GM13977 (cell line): ENCODE measurements at regions not wholly inside any gene's neighbourhood (a gene's known extent, or its start where the extent isn't known, plus 50 kb on each side); places are given as distances from the start of the nearest gene placed in this dataset.

Experiments
- DNase-seq: peaks from one replicate; pipeline ENCODE4 v3.0.0; 2012; ENCODE audit warnings: low spot score
- CTCF ChIP-seq: IDR thresholded peaks from 2 replicates; pipeline ENCODE4 v1.5.1; 2012; ENCODE audit warnings: mild to moderate bottlenecking, control low read depth; ENCODE audit not compliant: insufficient read depth; ENCODE audit errors: extremely low read depth, missing control alignments
- in situ Hi-C: fragments of 300-500 bp; cut with MboI; formaldehyde crosslinking; loops from one replicate; pipeline ENCODE4 v1.12.0; 2022; ENCODE audit warnings: low sequenced_read_pairs, low pct_unique_long_range_greater_than_20kb, mixed read lengths, inconsistent platforms; ENCODE audit not compliant: unreplicated experiment

DNA sequence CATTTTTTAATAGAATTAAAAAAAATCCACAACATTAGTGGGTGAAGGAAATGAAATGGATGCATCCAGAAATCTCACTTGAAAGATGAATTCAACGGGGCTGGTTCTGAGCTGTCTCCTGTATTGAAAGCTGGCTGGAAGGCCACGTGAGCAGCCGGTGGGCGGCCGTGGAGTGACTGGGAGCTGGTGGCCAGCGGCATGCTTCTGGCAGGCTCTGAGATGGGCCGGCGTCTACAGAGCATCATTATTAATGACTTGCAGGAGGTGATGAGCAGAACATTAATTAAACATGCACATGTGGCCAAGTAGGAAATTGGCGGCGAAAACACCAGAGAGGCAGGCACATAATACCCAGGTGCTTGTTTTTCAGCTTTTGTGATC lies 115.6 kb upstream of the LMO4 start:
- no peak for TF ChIP-seq CTCF
- in situ Hi-C loops: no loop called here
- no peak for DNase-seq

DNA sequence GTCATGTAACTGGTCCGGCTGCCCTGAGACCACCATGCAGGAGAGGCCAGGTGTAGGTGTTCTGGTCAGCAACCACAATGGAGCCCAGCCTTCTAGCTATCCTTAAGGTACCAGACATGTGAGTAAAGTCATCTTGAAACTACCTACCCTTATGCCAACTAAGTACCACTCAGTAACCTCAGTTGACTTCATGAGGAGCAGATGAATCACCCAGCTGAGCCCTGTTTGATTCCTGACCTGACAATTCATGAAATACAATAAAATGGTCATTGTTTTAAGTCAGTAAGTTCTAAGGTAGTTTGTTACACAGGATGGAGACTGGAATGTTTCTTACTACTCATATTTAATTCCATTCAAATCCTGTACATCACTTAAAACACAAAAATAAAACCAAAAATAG lies 113.1 kb upstream of the LMO4 start:
- no peak for TF ChIP-seq CTCF
- DNase-seq: no peak
- in situ Hi-C loops: no loop called here

DNA sequence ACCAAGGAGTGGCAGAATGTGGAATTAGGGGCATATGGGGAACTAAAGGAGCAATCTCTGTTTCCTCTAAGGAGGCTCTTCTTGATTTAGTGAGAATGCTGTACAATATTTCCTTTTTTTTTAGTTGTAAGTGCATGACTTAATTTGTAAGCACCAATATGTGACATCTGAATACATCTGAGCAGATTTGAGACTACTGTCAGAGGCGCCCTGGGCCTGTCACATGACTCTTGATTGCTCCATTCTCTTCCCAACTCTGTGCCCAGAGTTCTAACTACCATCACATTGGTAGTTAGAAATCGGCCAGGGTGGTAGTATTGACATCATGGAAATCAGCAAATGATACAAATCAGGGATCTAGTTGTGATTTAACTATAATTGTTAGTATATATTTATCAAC lies 110.1 kb upstream of the LMO4 start:
- TF ChIP-seq CTCF: no peak
- in situ Hi-C loops: no loop called here
- no peak for DNase-seq

GRCh38 chr1:87219141-87219540 lies 109.5 kb upstream of the LMO4 start:
- in situ Hi-C loops: no loop called here
- no peak for TF ChIP-seq CTCF
- no peak for DNase-seq

GRCh38 chr1:87219626-87220025 lies 109.1 kb upstream of the LMO4 start:
- TF ChIP-seq CTCF: no peak
- in situ Hi-C loops: no loop called here
- no peak for DNase-seq

- in situ Hi-C loops: no loop called here
- TF ChIP-seq CTCF: no peak
- DNase-seq: no peak
Observed at GRCh38 chr1:87220993-87221392, 107.7 kb upstream of the LMO4 start.

DNA sequence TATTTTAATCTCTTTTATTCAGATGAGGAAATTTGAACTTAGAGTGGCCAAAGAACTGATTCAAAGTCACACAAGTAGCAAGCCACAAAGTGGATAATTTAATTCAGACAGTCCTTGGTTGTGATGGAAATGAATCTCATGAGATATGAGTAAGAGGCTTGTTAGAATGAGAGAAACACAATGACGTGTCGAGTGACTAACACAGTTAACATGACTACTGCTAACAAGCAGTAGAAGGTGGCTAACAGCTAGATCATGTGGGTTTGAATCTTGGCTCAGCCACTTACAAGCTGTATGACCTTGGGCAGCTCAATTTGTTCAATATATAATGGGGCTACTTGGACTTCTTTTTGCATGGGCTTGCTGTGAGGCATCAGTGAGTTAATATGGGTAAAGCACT lies 104.5 kb upstream of the LMO4 start:
- in situ Hi-C loops: no loop called here
- TF ChIP-seq CTCF: no peak
- no peak for DNase-seq
